Fibroblast of skin of left quadriceps (primary cell): ENCODE measurements at regions not wholly inside any gene's neighbourhood (a gene's known extent, or its start where the extent isn't known, plus 50 kb on each side); places are given as distances from the start of the nearest gene placed in this dataset.
"Not testable (repeated sequence)": the region's sequence is repeated elsewhere in the genome, so short reads cannot be mapped to it uniquely, and the experiment has no call there.

ENCODE experiments used
- DNase-seq, 2 experiments: peaks; one replicate each; pipeline ENCODE4 v3.0.0-alpha.2; 2013; ENCODE audit warnings: low read depth in 2 of 2

DNA sequence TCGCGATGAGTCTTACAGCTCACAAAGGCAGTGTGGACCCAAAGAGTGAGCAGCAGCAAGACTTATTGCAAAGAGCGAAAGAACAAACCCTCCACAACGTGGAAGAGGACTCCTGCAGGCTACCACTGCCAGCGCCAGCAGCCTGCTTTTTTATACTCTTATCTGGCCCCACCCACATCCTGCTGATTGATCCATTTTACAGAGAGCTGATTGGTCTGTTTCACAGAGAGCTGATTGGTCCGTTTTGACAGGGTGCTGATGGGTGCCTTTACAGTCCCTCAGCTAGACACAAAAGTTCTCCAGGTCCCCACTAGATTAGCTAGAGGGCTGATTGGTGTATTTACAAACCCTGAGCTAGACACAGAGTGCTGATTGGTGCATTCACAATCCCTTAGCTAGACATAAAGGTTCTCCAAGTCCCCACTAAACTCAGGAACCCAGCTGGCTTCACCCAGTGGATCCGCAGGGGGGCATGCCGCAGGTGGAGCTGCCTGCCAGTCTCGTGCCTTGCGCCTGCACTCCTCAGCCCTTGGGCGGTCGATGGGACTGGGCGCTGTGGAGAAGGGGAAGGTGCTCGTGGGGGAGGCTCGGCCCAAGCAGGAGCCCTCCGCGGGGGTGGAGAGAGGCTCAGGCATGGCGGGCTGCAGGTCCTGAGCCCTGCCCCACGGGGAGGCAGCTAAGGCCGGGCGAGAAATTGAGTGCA, 75.7 kb downstream of the QDPR start:
- not testable (repeated sequence) for DNase-seq

DNA sequence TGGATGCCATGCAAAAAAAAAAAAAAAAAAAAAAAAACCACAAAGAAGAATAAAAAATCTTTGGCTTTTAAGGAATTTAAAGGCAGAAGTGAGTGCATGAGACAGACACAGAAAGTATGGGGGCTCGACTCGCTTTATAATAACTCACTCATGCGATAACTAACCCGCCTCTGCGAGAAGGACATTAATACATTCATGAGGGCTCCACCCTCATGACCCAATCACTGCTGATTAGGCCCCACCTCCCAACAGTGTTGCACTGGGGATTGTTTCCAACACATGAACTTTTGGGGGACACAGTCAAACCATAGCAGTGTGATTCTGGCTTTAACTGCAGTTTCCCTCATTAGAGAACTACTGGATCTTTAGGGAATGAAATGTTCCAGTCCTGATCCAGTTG, 78.1 kb downstream of the QDPR start:
- DNase-seq = no peak

- DNase-seq = no peak
These were observed 83.9 kb downstream of the QDPR start for GRCh38 chr4:17427991-17428390.

DNA sequence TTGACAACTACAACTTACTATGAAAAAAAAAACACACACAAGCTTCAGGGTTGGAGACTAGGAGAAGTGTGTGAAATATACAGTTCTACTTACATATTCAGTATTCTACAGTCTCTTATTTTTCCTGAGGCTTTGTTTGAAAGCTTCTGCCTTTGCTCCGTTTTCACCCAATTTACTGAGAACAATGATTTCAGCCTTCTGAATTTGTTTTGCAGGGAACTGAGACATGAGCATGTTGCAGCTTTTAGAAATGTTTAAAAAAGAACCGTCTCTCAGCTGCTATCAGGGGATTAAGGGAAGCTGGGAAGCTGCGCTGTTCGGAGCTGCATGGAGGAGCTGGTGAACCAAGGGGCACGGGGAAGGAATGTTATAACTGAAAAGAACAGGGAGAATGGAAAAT, 85.7 kb downstream of the QDPR start:
- DNase-seq = no peak

GRCh38 chr4:17418010-17418409, 93.9 kb downstream of the QDPR start:
- DNase-seq = no peak

DNA sequence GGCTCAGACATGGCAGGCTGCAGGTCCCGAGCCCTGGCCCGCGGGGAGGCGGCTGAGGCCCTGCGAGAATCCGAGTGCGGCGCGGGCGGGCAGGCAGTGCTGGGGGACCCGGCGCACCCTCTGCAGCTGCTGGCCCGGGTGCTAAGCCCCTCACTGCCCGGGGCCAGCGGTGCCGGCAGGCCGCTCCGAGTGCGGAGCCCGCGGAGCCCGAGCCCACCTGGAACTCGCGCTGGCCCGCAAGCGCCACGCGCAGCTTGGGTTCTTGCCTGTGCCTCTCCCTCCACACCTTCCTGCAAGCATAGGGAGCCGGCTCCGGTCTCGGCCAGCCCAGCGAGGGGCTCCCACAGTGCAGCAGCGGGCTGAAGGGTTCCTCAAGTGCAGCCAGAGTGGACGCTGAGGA, 97.5 kb downstream of the QDPR start:
- no peak for DNase-seq

GRCh38 chr4:17400686-17401085, 111.2 kb downstream of the QDPR start:
- DNase-seq = no peak

DNA sequence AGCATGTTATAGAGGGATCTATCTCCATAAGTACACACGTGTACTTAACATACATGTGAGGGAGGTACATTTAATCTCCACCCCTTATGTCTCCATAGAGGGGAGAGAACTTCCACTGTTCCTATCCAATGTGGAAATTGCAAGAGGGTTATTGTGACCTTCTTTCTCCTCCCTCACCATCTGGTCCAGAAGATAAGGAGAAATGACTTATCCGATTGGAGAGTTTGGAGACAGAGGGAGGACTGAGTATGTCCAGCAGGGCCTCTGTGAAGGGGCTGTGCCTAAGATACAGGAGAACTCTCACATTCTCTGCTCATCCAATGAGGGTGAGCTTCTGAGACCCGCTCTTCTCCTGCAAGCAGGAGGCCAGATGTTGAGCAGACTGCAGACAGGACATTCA, 113.1 kb downstream of the QDPR start:
- DNase-seq = no peak

DNA sequence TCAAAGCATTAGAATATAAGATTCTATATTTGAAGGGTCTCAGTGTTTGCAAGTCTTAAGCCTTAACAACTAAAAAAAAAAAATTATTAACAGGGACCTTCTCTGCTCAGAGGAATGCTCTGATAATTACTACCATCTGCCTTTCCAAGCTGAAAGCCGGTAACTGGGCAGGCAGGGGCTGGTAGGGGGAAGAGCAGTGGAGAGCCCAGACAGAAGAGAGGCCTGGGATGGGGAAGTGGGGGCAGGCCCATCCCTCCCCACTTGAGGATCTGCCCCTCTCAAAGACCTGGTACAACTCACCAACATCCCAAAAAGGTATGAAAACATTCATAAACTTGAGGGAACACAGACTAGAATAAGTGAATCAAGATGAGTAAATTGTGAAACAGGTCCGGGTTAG, 113.9 kb downstream of the QDPR start:
- no peak for DNase-seq

GRCh38 chr4:17397611-17398010, 114.3 kb downstream of the QDPR start:
- DNase-seq = no peak

DNA sequence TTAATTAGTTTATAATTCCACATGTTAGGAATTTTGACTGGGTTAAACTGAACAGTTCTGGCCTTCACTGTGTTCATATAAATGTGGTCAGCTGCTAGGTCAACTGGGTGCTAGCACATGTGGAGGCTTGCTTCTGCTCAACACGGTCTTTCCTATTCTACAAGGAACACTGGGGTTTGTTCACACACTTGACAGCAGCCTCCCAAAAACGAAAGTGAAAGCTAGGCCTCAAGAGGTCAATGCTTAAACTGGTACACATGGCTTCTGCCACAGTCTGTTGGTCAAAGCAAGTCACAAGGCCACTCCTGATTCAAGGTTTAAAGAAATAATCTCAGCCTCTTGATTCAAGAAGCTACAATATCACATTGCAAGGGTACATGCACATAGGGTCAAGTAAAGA, 126.5 kb downstream of the QDPR start:
- DNase-seq = no peak

- no peak for DNase-seq
These were observed 131.5 kb downstream of the QDPR start for GRCh38 chr4:17380347-17380746.

GRCh38 chr4:17376205-17376604, 135.7 kb downstream of the QDPR start:
- DNase-seq = peak in 1 of 2 experiments; percentile 11

DNA sequence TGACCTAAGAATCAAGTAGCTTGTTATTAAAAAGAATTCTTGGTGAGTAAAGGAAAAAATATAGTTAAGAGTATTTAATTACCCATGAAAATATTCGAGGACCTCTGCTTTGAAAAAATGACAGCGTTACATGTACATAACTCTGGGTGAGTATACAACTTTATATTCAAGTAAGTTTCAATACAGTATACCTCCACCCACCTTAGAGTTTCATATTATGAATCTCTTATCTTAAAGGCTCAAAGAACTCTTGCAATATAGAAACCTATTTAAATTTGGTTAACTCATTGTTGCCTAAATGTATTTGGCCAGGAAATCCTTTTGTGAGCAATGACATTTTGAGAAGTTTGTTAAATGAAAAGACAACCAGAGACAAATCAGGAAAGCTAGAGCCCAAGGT, 138.2 kb downstream of the QDPR start:
- no peak for DNase-seq

- no peak for DNase-seq
These were observed 141.1 kb downstream of the QDPR start for GRCh38 chr4:17370818-17371217.

DNA sequence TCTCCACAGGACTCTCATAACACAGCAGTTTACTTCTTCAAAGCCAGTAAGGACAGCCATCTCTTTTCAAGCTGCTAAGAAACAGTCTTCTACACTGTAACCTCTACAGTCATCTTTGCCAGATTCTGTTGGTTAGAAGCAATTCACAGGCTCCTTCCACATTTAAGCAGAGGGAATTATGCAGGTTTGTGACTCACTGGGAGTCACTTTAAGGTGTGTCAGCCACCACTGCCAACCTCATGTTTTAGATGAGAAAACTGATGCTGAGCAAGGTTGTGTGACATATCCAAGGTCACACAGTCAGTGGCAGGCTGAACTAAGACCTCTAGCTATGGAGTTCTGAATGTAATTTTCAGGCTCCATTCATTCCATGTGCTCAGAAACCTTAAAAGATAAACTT, 143.5 kb downstream of the QDPR start:
- no peak for DNase-seq

DNA sequence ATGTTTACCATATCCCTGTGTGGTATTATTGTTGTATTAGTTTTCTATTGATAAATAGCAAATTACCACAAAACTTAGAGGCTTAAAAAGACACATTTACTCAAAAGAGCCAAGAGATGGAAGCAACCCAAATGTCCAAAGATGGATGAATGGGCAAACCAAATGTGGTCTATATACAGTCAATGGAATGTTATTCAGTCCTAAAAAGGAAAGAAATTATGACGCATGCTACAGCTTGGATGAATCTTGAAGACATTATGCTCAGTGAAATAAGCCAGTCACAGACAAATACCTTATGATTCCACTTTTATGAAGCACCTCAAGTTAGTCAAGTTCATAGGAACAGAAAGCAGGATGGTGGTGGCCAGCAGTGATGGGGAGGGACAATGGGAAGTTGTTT, 144.7 kb downstream of the QDPR start:
- no peak for DNase-seq

GRCh38 chr4:17366496-17366895, 145.4 kb downstream of the QDPR start:
- DNase-seq = no peak

DNA sequence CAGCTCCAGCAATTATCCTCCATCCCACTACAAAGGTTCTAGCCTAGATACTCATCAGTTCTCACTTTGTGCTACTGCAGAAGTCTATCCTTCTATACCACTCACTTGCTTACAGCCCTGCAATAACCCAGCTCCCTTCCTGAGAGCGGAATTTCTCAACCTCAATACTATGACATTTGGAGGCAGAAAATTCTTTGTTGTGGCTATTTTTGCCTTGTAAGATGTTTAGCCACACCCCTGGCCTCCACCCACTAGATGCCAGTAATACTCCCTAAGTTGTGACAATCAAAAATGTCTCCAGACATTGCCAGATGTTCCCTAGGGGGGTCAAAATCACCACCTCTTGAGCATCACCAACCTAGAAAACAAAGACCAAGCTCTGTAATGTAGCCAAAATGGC, 149.5 kb downstream of the QDPR start:
- DNase-seq = no peak

DNA sequence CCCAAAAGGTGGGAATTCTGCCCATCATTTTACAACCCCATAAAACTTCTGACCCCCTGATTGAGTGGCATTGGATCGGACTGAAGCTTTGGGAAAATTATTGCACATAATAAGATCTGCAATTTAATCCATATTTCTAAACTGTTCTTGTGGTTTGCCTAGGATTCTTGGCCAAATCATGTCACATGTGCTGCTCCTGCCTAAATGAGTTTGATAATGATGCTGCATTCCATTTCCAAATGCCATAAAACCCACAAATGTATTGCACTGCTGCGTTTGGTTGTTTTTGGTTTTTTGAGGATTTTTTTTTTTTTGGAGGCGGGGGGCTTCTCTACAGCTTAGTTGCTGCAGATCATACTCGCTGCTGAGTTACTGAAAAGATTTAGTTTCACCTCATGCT, 153.6 kb downstream of the QDPR start:
- no peak for DNase-seq

GRCh38 chr4:17356926-17357325, 155.0 kb downstream of the QDPR start:
- no peak for DNase-seq

GRCh38 chr4:17352357-17352756, 159.5 kb downstream of the QDPR start:
- no peak for DNase-seq

DNA sequence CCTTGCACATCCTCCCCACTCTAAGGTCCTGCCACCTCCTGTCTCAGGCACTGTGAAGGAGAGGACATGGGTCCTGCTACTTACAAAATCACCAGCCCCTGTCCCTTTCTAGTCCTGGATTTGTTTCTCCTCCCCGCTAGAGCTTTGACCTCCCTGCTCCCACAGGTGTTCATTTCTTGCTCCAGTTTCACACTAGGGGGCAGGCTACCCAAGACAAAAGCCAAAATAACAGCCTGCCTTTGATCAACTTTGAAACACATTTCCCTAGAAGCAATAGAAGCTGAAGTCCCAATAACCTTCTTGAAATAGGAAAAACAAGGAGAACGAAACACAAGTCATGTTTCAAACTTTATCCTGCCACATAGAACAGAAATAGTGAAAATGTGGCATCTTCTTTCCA, 164.4 kb downstream of the QDPR start:
- no peak for DNase-seq

GRCh38 chr4:17339376-17339775, 172.5 kb downstream of the QDPR start:
- no peak for DNase-seq
